HCT116 (cell line): ENCODE measurements at regions not wholly inside any gene's neighbourhood (a gene's known extent, or its start where the extent isn't known, plus 50 kb on each side); places are given as distances from the start of the nearest gene placed in this dataset.

Experiments used
- ATAC-seq: fragments of 200-7000 bp; cut with Tn5 transposase; 2 replicates; pipeline ENCODE4 v1.9.1; 2020; ENCODE audit warnings: mild to moderate bottlenecking, moderate library complexity
- BruUV-seq: library from RNA; stranded (reverse); fragments of 400-500 nt; replicated peaks from 2 replicates; lab custom pipeline; 2021; lab: Mats Ljungman, UMichigan
- CTCF ChIA-PET: fragments of 300-600 bp; sonication (Branson Sonifier 250); formaldehyde crosslinking; loops from one replicate; lab custom pipeline; 2021; ENCODE audit warnings: antibody characterized with exemption; lab: Charles Lee
- POLR2A ChIA-PET: fragments of 300-600, 350-600 bp; sonication (Branson Sonifier 250); formaldehyde crosslinking; loops from one replicate; lab custom pipeline; 2021; ENCODE audit warnings: antibody characterized with exemption; lab: Charles Lee
- RAD21 ChIA-PET, 2 experiments: fragments of 300-600 bp; sonication (Branson Sonifier 250); formaldehyde crosslinking; loops; one replicate each; lab custom pipeline; 2023; ENCODE audit warnings: low total read pairs in 2 of 2; ENCODE audit not compliant: uncharacterized antibody in 2 of 2, unreplicated experiment in 2 of 2, low non-redundant PET in 1 of 2; lab: Charles Lee
- DNase-seq: peaks from one replicate; pipeline ENCODE4 v3.0.0-alpha.2; 2010; ENCODE audit warnings: low read depth, low spot score
- H2AFZ ChIP-seq: fragments of 200-600 bp; shearing (Covaris generic), sonication (generic); 2 replicates; pipeline ENCODE4 v1.6.1; 2017; ENCODE audit warnings: low read depth, mixed run types, mixed read lengths, antibody characterized with exemption, low read length; ENCODE audit not compliant: poor library complexity, severe bottlenecking
- H3K27ac ChIP-seq: 2 replicates; pipeline ENCODE4 v1.5.1; 2012; ENCODE audit warnings: low read depth, low read length
- H3K27me3 ChIP-seq: fragments of 200-600 bp; sonication (generic); 2 replicates; pipeline ENCODE4 v1.6.1; 2016; ENCODE audit warnings: mixed run types, low read length, mixed read lengths; ENCODE audit not compliant: insufficient read depth
- H3K36me3 ChIP-seq, 2 experiments: fragments of 200-500 bp in 1 of 2; fragments of 200-600 bp in 1 of 2; sonication (Bioruptor generic) in 1 of 2; sonication (generic) in 1 of 2; 2 replicates each; pipeline versions ENCODE4 v1.5.1 to v1.6.1; 2014 to 2016; ENCODE audit warnings: low read length in 2 of 2, inconsistent platforms in 1 of 2, mixed read lengths in 1 of 2, mixed run types in 1 of 2; ENCODE audit not compliant: insufficient read depth in 2 of 2, control insufficient read depth in 1 of 2
- H3K4me1 ChIP-seq, 2 experiments: fragments of 200-600 bp in 1 of 2; sonication (generic) in 1 of 2; 2 replicates each; pipeline versions ENCODE4 v1.5.1 to v1.6.1; 2012 to 2017; ENCODE audit warnings: low read length in 2 of 2, inconsistent platforms in 1 of 2, mild to moderate bottlenecking in 1 of 2, mixed read lengths in 1 of 2, mixed run types in 1 of 2, moderate library complexity in 1 of 2; ENCODE audit not compliant: insufficient read depth in 2 of 2, control insufficient read depth in 1 of 2
- H3K4me2 ChIP-seq: fragments of 200-600 bp; sonication (generic); 2 replicates; pipeline ENCODE4 v1.6.1; 2017; ENCODE audit warnings: mixed run types, low read length, mixed read lengths
- H3K4me3 ChIP-seq, 2 experiments: fragments of 200-600 bp in 1 of 2; sonication (generic) in 1 of 2; replicated peaks in 1 of 2; 2 replicates each; pipeline ENCODE4 v1.5.1; 2011 to 2016; ENCODE audit warnings: low read length in 2 of 2, control low read depth in 1 of 2, low read depth in 1 of 2, mild to moderate bottlenecking in 1 of 2, mixed read lengths in 1 of 2, mixed run types in 1 of 2
- H3K79me2 ChIP-seq: fragments of 200-600 bp; sonication (generic); 2 replicates; pipeline ENCODE4 v1.6.1; 2017; ENCODE audit warnings: mild to moderate bottlenecking, mixed run types, low read length, moderate library complexity, mixed read lengths; ENCODE audit not compliant: insufficient read depth
- H3K9ac ChIP-seq: fragments of 200-600 bp; sonication (generic); 2 replicates; pipeline ENCODE4 v1.6.1; 2016; ENCODE audit warnings: low read length, mixed read lengths
- H3K9me2 ChIP-seq: fragments of 200-600 bp; sonication (generic), shearing (Covaris generic); 2 replicates; pipeline ENCODE4 v1.6.1; 2017; ENCODE audit warnings: mixed run types, mild to moderate bottlenecking, moderate library complexity; ENCODE audit not compliant: insufficient read depth
- H3K9me3 ChIP-seq, 2 experiments: fragments of 200-500 bp in 1 of 2; fragments of 200-600 bp in 1 of 2; sonication (Bioruptor generic) in 1 of 2; sonication (generic) in 1 of 2; 2 replicates each; pipeline ENCODE4 v1.6.1; 2014 to 2017; ENCODE audit warnings: low read length in 2 of 2, mixed read lengths in 2 of 2, inconsistent platforms in 1 of 2, low read depth in 1 of 2, mild to moderate bottlenecking in 1 of 2, mixed run types in 1 of 2, moderate library complexity in 1 of 2; ENCODE audit not compliant: control insufficient read depth in 1 of 2, insufficient read depth in 1 of 2
- H4K20me1 ChIP-seq: fragments of 200-600 bp; sonication (generic), shearing (Covaris generic); 2 replicates; pipeline ENCODE4 v1.6.1; 2017; ENCODE audit warnings: mixed run types, mild to moderate bottlenecking, moderate library complexity; ENCODE audit not compliant: insufficient read depth
- EZH2 ChIP-seq: fragments of 200-600 bp; sonication (generic); IDR thresholded peaks from 2 replicates; pipeline ENCODE4 v1.6.1; 2017; ENCODE audit warnings: antibody characterized with exemption, mixed run types
- EZH2phosphoT487 ChIP-seq: fragments of 200-600 bp; IDR thresholded peaks from 2 replicates; pipeline ENCODE4 v1.6.1; 2018; ENCODE audit warnings: antibody characterized with exemption, borderline replicate concordance
- FOSL1 ChIP-seq: IDR thresholded peaks from 2 replicates; pipeline ENCODE4 v1.6.1; 2012; ENCODE audit warnings: low read depth
- POLR2AphosphoS5 ChIP-seq: IDR thresholded peaks from 2 replicates; pipeline ENCODE4 v1.6.1; 2011; ENCODE audit warnings: mild to moderate bottlenecking, low read depth, low read length, moderate library complexity
- SIN3A ChIP-seq: IDR thresholded peaks from 2 replicates; pipeline ENCODE4 v1.6.1; 2012; ENCODE audit warnings: low read depth
- TCF7L2 ChIP-seq: IDR thresholded peaks from 2 replicates; pipeline ENCODE4 v1.7.0; 2011; ENCODE audit warnings: borderline replicate concordance, inconsistent platforms; ENCODE audit not compliant: insufficient read depth, insufficient read length; ENCODE audit errors: extremely low read depth
- YY1 ChIP-seq: IDR thresholded peaks from 2 replicates; pipeline ENCODE4 v1.6.1; 2011; ENCODE audit warnings: low read length, low read depth, moderate library complexity, mild to moderate bottlenecking; ENCODE audit not compliant: insufficient replicate concordance; ENCODE audit errors: extremely low read depth
- ZFX ChIP-seq: fragments of 450-650 bp; IDR thresholded peaks from 2 replicates; pipeline ENCODE4 v1.6.1; 2017
- intact Hi-C: fragments of 100-400 bp; cut with micrococcal nuclease; formaldehyde crosslinking; loops from 2 replicates; pipeline ENCODE4 v1.10.0; 2022
- TF ChIP-seq, protein P1 (sequence below): IDR thresholded peaks from 2 replicates; pipeline ENCODE4 v1.6.1; 2011; ENCODE audit warnings: mild to moderate bottlenecking, low read length, moderate library complexity; ENCODE audit not compliant: insufficient replicate concordance; ENCODE audit errors: extremely low read depth

DNA sequence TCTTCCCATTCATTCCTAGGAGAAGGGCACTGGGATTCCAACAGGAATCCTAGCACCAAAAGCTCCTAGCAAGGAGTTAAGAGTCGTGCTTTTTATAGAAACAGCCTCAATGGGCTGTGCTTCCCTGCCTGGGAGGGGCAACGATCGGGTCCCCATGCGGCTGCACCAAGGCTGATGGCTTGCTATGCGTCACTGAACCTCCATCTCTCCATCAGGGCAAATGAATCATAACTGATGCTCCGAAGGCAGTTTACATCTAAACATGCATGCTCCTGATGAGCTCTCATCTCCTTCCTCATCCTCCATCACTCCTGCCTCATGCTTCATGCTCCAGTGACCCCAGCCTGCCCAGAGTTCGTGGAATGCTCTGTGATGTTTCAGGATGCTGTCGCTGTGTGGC is 270.5 kb downstream of the FOXL1 start:
- Histone ChIP-seq H3K4me2 (no peak overlapping the region), H3K4me1 (peaks cover 0 to 2% of the 10 kb centered on the region in 2 experiments; a peak in 1 of 4 replicates), H3K27ac (no peak overlapping the region), H2AFZ (no peak overlapping the region), H3K79me2 (no peaks in the 10 kb centered on the region), H3K9me3 (no peaks in the 10 kb centered on the region), H3K9ac (no peak overlapping the region), H3K4me3 (no peak overlapping the region), H3K9me2 (no peaks in the 10 kb centered on the region), H4K20me1 (no peaks in the 10 kb centered on the region), H3K27me3 (peaks cover 22% of the 10 kb centered on the region), H3K36me3 (no peaks in the 10 kb centered on the region)
- TF ChIP-seq, protein P1, sequence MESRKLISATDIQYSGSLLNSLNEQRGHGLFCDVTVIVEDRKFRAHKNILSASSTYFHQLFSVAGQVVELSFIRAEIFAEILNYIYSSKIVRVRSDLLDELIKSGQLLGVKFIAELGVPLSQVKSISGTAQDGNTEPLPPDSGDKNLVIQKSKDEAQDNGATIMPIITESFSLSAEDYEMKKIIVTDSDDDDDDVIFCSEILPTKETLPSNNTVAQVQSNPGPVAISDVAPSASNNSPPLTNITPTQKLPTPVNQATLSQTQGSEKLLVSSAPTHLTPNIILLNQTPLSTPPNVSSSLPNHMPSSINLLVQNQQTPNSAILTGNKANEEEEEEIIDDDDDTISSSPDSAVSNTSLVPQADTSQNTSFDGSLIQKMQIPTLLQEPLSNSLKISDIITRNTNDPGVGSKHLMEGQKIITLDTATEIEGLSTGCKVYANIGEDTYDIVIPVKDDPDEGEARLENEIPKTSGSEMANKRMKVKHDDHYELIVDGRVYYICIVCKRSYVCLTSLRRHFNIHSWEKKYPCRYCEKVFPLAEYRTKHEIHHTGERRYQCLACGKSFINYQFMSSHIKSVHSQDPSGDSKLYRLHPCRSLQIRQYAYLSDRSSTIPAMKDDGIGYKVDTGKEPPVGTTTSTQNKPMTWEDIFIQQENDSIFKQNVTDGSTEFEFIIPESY = no peak
- TF ChIP-seq YY1 = no peak
- TF ChIP-seq EZH2 = no peak
- TF ChIP-seq SIN3A = no peak
- ATAC-seq (no peak), DNase-seq (no peak)
- BruUV-seq = no TSS peak
- ChIA-PET RAD21 (no interaction called here), POLR2A (no interaction called here), CTCF (no interaction called here)
- intact Hi-C loops = no loop called here

DNA sequence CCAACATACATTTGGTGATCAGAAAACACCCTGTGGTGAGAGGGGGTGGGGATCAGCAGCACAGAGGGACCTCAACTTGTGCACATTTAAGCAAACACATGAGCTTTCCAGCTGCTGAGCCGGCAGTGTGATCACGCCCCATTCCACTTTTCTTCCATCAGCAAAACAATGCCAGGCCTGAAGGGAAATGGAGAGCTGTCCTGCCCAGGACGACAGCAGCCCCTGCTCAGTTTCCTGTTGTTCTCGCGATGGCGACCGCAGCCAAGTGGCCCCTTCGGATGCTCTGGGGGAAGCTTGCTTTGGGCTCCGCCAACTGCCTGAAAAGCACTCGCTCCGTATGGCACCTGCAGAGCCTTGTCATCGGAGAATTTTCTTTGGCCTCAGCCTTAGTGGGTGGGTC is 272.3 kb downstream of the FOXL1 start:
- Histone ChIP-seq H3K9me2 (no peaks in the 10 kb centered on the region), H2AFZ (no peak overlapping the region)

More for the DNA sequence above, 272.3 kb downstream of the FOXL1 start:
- Histone ChIP-seq H3K4me1 (no peaks in the 10 kb centered on the region), H3K9me3 (no peaks in the 10 kb centered on the region), H3K36me3 (no peaks in the 10 kb centered on the region), H4K20me1 (no peaks in the 10 kb centered on the region), H3K4me3 (no peak overlapping the region), H3K4me2 (no peak overlapping the region), H3K27ac (no peak overlapping the region), H3K9ac (no peak overlapping the region), H3K79me2 (no peaks in the 10 kb centered on the region), H3K27me3 (peaks cover 22% of the 10 kb centered on the region)
- ChIA-PET CTCF (no interaction called here), POLR2A (no interaction called here), RAD21 (no interaction called here)
- BruUV-seq = no TSS peak
- TF ChIP-seq EZH2phosphoT487 = no peak
- TF ChIP-seq ZFX = no peak
- TF ChIP-seq, protein P1 = no peak
- TF ChIP-seq FOSL1 = no peak
- TF ChIP-seq TCF7L2 = no peak
- TF ChIP-seq EZH2 = no peak
- no peak for TF ChIP-seq POLR2AphosphoS5
- intact Hi-C loops = no loop called here
- DNase-seq (no peak), ATAC-seq (no peak)
